ACHN (cell line): ENCODE measurements at regions not wholly inside any gene's neighbourhood (a gene's known extent, or its start where the extent isn't known, plus 50 kb on each side); places are given as distances from the start of the nearest gene placed in this dataset.
A peak's percentile ranks its signal among the peaks of the same experiment; 100 is the strongest.

Source experiments
- DNase-seq: peaks from one replicate; pipeline ENCODE4 v3.0.0-alpha.2; 2015
- in situ Hi-C: cut with HindIII; loops from 2 replicates; pipeline ENCODE4 v1.10.0; 2017; ENCODE audit warnings: low sequenced_read_pairs, low pct_ligation_motif_present, low pct_unique_long_range_greater_than_20kb

DNA sequence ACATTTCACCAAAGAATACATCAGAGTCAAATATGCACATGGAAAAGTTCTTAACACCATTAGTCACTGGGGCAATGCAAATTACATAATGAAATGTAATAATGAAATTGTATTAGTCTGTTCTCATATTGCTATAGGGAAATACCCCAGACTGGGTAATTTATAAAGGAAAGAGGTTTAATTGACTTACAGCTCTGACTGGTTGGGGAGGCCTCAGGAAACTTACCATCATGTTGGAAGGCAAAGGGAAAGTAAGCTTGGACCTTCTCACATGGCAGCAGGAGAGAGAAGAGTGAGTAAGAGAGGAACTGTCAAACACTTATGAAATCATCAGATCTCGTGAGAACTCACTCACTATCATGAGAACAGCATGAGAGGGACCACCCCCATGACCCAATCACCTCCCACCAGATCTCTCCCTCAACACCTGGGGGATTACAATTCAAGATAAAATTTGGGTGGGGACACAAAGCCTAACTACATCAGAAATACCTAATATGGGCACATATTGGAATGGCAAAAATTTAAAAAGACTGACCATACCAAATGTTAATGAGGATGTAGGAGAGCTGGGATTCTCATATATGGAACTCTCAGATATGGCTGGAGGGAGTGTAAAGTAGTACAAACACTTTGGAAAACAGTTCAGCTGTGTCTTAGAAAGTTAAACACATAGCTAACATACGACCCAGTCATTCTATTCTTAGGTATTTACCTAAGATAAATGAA, 65.1 kb upstream of the CD44 start:
- in situ Hi-C loops = no loop called here
- DNase-seq = no peak

DNA sequence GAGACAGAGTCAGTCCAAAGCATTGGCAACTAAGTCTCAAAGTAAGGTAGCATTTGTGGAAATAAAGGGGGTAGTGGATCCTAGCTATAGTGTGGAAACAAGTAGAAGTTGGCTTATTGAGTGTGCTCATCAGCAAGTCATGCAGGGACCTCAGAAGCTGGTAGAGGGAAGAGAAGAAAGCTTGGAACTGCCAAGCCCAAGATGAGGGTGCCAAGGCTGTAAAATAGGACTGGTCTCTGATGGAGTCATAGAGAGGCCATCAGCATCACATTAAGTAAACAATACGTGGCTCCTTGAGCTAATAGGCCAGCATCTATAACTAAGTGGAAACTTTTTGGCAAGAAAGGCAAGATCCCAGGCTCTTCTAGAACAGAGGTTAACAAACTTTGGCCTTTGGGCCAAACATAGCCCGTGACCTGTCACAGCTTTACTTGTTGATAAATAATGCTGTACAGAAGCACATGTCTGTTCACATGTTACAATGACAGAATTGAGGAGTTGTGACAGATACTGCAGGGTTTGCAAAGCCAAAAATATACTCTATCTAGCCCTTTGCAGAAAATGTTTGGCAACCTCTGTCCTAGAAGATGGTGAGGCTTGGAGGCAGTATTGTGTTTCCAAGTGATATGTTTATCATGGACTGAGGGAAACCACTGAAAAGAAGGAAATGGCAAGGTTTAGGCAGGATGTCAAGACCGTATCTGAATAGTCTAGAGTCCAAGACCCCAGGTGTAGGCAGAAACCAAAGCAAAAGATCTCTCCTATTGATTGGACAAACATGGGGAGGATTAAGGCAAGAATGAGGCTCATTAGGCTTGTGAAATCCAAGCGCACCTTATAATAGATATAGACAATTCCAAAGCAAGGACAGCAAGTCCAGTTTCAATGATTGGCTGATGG, 62.5 kb upstream of the CD44 start:
- in situ Hi-C loops = no loop called here

DNA sequence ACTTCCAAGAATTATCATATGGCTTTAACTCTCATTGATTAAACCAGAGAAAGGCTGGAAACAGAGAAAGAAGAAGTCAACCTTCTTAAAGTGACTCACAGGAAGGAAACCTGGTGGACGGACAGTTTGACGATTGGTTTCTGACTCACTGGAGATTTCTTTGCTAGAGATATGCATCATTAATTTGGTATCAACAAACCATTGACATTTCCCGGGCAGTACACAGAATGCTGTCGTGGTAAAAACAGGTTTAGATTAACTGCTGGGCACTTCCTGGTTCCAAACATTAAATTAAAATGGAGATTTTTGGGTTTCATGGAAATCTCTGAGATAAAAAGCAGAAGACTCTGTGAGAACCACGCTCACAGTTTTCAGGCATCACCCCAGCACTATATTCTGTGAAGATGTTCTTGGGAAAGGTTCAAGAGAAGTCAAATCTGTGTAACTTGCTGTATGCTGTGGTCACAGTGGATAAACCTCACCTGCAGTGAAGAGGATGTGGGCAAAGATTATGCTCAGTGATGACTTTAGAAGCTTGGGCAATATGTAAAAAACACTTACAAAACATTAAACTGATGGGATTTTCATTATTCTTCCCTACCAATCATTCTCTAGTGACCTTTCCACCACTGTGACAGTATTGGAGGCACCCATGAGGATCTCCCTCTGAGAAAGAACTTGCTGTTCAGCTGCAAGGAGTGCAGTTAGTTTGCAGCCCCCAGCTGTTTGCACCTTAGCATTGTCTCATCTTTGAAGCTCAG, 61.1 kb upstream of the CD44 start:
- in situ Hi-C loops = no loop called here
- peak; percentile 86 for DNase-seq

More for the DNA sequence above, 62.5 kb upstream of the CD44 start:
- DNase-seq = no peak

DNA sequence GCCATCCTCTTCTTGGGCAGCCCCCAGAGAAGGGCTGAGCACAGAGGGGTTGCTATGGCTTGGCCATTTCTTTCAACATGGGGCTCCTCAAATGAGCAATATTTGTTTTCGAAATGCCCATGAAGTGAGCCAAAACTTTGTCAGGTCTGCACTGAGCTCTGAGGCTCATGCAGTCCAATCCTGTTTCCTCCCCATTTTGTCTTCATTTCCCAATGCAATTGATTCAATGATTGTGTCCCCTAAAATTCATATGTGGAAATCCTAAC, 60.6 kb upstream of the CD44 start:
- in situ Hi-C loops = no loop called here
- DNase-seq = no peak

DNA sequence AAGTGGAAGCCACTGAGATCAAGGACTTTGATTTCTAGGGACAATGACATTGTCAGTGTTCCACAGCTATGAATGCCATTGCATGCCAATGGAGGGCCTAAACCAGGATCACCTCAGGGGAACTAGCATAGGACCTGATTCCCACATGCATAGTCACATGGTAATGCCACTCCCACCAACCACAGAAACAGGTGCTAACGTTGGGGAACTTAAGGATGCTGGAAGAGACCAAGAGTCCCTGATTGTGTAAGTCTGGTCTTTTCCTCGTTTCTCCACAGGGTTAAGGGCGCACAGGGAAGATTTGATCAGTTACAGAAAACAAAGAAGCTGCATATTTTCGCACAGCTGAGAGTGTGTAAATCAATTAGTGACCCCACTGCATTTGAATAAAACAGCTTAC, 59.4 kb upstream of the CD44 start:
- in situ Hi-C loops = no loop called here
- no peak for DNase-seq

DNA sequence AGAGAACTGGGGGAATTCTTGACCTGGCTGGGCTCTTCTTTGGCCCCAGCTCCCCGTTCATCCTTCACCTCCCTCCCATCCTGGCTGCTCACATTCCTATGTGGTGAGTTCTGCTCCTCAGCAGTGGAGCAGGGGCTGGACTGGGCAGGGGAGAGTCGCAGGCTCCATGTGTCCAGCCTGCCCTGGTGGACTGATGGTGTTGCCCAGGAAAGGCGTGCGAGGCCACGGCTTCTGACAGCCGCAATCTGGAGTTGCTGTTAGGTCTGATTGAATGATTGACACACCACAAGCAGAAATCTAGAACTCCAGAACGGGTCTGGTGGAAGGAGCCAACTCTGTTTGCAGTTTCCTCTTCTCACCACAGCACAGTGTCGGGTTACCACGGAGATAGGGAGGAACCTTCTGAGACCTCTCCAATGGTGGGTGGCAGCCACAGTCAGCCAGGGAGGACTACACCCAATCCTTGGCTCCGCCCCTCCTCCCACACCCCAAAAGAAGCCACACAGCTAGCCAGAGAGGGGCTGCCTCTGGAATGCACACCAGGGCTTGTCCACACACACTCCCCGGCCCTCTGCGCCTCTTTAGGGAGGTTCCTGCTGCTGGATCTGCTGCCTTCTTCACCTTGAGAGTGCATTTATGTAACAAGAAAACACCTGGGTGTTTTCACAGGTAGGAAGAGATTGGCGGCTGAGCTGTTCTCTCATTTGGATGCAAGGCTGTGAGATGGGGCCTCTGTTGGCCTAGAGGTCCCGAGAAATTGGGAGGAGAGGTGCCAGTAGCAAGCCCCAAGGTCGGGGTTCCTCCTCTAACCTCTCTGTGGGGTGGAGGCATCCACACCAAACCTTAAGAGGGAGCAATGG, 56.4 kb upstream of the CD44 start:
- in situ Hi-C loops = no loop called here
- peak; percentile 91 for DNase-seq

DNA sequence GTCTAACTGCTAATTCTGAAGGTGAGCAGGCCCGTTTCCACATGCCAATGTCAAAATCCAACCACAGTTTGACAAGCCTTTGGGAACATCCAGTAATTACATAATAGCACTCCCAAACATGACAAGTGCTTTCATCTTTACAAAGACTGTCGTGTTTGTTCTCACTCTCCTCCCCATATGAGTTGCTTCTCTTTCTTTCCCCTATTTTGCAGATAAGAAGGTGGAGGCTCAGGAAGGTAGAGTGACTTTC, 55.9 kb upstream of the CD44 start:
- DNase-seq = no peak
- in situ Hi-C loops = no loop called here

DNA sequence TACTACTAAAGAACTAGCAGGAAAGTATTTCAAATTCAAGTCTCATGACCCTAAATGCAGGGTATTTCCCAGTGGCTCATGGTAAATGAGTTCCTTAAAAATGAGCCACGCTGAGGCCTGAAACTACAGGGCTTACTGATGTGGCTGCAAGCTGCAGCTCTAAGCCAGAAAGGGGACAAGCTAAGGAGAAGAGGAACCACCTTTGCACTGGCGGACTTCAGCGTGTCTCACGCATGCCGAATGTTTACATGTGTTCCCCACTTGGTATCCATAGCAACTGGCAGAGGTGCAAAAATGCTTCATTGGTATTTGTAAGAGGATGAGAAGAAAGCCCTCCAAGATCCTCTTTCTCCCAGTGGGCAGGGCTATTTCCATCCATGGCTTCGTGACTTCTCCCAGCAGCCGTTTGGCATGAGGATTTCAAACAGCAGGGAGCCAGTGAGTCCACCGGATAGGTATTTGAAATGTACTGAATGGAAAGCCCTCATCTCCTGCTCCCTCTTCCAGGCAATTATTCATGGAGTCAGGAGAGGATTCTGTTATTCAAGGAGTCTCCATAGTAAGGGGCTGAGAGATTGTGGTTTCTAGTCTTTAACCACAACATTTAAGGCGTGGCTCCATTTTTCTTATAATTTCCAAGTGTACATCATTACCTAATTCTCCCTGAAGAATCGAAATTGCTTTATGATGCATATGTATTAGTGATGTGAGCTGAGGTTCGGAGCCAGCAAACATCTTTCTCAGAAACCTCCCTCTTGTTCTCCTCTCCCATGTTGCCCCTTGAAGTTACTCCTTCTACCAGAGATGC, 55.3 kb upstream of the CD44 start:
- peak; percentile 95 for DNase-seq
- in situ Hi-C loops = no loop called here

DNA sequence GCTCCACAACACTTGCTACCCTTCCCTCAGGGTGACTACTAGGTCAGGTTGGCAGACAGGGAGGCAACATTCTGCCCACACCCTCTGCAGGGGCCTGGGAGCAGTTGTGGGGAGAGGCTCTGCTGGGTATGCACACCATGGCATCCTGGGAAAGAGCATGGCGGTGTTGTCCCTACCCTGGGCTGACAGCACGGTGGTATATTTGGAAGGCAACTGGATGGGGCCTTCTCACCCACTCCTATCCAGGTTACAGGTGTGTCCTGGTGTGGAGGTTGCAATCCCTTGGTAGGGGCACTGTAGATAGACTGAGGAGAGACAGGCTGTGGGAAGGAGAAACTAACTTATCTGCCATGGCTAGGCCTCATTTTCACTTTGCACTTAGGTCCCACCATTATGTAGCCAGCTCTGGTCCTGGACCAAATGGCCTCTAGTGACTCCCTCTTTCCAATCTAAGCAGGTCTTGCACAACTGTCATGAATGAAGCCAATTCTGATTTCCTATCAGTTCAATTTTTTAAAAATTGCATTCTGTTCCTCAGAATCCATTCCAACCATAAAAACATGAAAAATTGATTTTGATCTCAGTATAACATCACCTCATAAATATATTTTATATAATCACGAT, 54.0 kb upstream of the CD44 start:
- no peak for DNase-seq
- in situ Hi-C loops = no loop called here

DNA sequence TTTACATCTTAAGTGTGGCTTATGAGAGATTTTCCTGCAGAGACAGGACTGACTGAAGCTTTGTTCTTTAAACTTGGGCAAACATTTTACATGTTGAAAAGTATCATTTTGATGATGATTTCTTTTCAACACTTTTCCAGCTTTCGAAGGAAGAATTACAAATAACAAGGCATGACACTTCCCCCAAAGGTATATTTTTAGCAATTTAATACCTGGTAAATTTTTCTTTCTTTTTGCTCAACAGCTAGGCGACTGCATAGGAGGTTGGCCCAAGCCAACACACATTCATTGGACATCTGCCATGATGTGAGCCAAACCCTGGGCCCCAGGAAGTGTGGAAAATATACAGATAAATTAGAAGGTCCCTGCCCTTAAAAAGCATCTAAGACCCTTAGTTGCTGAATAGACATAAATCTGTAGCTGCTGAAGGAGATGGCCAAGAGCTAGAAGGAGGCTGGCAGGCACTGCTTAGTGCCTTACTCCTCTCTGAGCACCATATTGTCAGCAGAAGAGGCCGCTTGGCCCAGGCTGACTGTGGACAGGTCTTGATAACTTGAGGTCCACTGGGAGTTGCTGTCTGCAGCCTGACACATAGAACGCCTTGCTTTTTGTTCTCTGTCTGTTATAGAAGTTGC, 53.3 kb upstream of the CD44 start:
- no peak for DNase-seq
- in situ Hi-C loops = no loop called here

DNA sequence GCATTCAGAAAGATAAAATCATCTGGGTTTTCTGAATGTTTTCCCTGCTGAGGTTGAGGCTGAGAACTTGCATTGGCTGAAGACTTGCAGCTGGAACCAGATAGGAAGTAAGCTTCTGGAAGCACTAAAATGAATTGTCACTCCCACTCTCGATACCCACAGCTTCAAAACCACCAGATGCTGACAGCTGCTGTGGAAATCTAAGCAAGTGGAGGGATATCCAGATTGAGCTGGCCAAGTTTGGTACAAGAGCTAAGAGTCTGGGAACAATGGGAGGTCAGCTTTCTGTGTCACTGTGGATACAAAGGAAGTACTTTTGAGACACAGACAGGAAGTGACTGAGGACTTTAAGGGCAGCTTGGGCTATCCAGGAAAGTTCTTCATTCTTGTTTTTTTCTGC, 51.3 kb upstream of the CD44 start:
- no peak for DNase-seq
- in situ Hi-C loops = no loop called here

DNA sequence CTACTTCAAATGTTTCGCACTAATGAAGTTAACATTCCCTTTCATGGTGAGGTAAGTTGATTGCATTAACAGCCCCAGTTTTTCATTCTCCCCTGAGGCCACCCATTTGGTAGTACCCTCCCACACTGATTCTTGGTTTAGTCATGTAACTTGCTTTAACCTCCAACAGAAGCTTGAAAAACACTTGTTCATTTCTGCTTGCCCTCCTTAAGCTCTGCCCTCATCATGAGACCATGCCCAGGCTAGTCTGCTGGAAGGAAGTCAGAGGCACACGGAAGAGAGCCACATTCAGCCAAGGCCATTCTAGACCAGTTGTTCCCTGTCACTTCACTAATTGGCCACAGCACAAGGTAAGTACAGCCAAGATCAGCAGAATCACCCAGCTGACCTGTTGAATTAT, 50.7 kb upstream of the CD44 start:
- DNase-seq = no peak
- in situ Hi-C loops = no loop called here

DNA sequence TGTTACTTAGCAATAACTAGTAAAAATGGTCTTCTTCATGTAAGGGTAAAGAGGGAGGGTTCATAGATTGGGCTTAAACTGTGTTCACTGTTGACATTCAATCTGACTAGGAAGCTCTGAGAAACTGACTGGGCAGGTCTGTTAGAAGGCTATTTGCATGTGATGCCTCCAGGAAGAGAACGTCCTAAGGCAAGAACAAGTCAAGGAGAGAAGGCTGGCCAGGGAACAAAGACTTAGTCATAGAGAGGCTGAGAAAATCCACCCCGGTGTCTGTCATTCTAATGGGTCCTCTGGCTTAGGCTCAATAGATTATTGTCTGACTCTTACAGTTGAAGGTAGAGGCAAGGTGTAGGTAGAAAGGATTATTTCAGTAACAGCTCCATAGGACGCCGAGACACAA, 50.3 kb upstream of the CD44 start:
- DNase-seq = no peak
- in situ Hi-C loops = no loop called here
